ENCODE measurements at regions not wholly inside any gene's neighbourhood (a gene's known extent, or its start where the extent isn't known, plus 50 kb on each side); places are given as distances from the start of the nearest gene placed in this dataset.

- no peak overlapping the region for H2AFZ ChIP-seq (ENCODE audit: insufficient read depth, low read depth, low read length, poor library complexity, severe bottlenecking)
- no peak overlapping the region for H3K4me3 Mint-ChIP-seq
- H3K4me2 ChIP-seq (replicated peaks; ENCODE audit: extremely low read depth, low read length, poor library complexity, severe bottlenecking) = no peak overlapping the region
- peaks cover 0 to 8% (median 4%) of the 10 kb centered on the region in 7 donors for H3K9me3 Mint-ChIP-seq
- H3K9ac ChIP-seq (ENCODE audit: insufficient read depth, low read length, poor library complexity, severe bottlenecking) = no peak overlapping the region
- no peak overlapping the region for H3K27ac Mint-ChIP-seq
- no peak for DNase-seq
- 95% methylated on average over 4 of the region's 15 CpGs for WGBS (ENCODE audit: insufficient coverage)
- H3K4me1 ChIP-seq (ENCODE audit: control insufficient read depth in 1 of 2, insufficient read depth in 2 of 2, low read length in 2 of 2) = no peaks in the 10 kb centered on the region
- H3K36me3 Mint-ChIP-seq = no peaks in the 10 kb centered on the region
- no peak overlapping the region for H3K4me3 ChIP-seq (replicated peaks in 1 of 3; ENCODE audit: low read depth in 2 of 3, low read length in 3 of 3)
- no peaks in the 10 kb centered on the region for H3K4me1 Mint-ChIP-seq
- no peaks in the 10 kb centered on the region for H3K36me3 ChIP-seq (replicated peaks in 1 of 2; ENCODE audit: control insufficient read depth in 1 of 2, insufficient read depth in 2 of 2, low read length in 2 of 2)
- peaks cover 5 to 8% (median 8%) of the 10 kb centered on the region in 3 donors for H3K27me3 Mint-ChIP-seq (ENCODE audit: low read depth in 3 of 3)
- no peak for TF ChIP-seq CTCF (IDR thresholded peaks at IDR 0.05)
- no peaks in the 10 kb centered on the region for H3K79me2 ChIP-seq (ENCODE audit: insufficient read depth, low read length)
- no peak overlapping the region for H3K27ac ChIP-seq (ENCODE audit: low read depth in 1 of 2, low read length in 2 of 2)
- peaks cover 0 to 6% of the 10 kb centered on the region in 2 donors for H3K9me3 ChIP-seq (replicated peaks in 1 of 2; ENCODE audit: control insufficient read depth in 1 of 2, insufficient read depth in 1 of 2, low read length in 2 of 2)
- no peaks in the 10 kb centered on the region for H3K27me3 ChIP-seq (ENCODE audit: control insufficient read depth in 2 of 2, insufficient read depth in 2 of 2, low read length in 2 of 2)
- H4K20me1 ChIP-seq (ENCODE audit: insufficient read depth, low read length) = no peaks in the 10 kb centered on the region
- intact Hi-C loops (cut with micrococcal nuclease) = no loop called here
Measured at GRCh38 chr1:22284906-22285548, 142.1 kb upstream of the WNT4 start.

GRCh38 chr1:22285549-22286396, 142.9 kb upstream of the WNT4 start:
- no peak overlapping the region for H3K27ac Mint-ChIP-seq
- no peak overlapping the region for H3K4me3 Mint-ChIP-seq
- intact Hi-C loops (cut with micrococcal nuclease) = no loop called here
- WGBS (ENCODE audit: insufficient coverage) = 94% methylated on average over 20 of the region's 37 CpGs
- H3K27me3 ChIP-seq (ENCODE audit: control insufficient read depth in 2 of 2, insufficient read depth in 2 of 2, low read length in 2 of 2) = no peaks in the 10 kb centered on the region
- H3K36me3 Mint-ChIP-seq = no peaks in the 10 kb centered on the region
- H2AFZ ChIP-seq (ENCODE audit: insufficient read depth, low read depth, low read length, poor library complexity, severe bottlenecking) = no peak overlapping the region
- H3K4me3 ChIP-seq (replicated peaks in 1 of 3; ENCODE audit: low read depth in 2 of 3, low read length in 3 of 3) = no peak overlapping the region
- no peaks in the 10 kb centered on the region for H3K4me1 Mint-ChIP-seq
- no peak for TF ChIP-seq CTCF (IDR thresholded peaks at IDR 0.05)
- H3K27ac ChIP-seq (ENCODE audit: low read depth in 1 of 2, low read length in 2 of 2) = no peak overlapping the region
- H3K9me3 ChIP-seq (replicated peaks in 1 of 2; ENCODE audit: control insufficient read depth in 1 of 2, insufficient read depth in 1 of 2, low read length in 2 of 2) = no peaks in the 10 kb centered on the region
- no peak overlapping the region for H3K9ac ChIP-seq (ENCODE audit: insufficient read depth, low read length, poor library complexity, severe bottlenecking)
- no peaks in the 10 kb centered on the region for H4K20me1 ChIP-seq (ENCODE audit: insufficient read depth, low read length)
- peaks cover 0 to 3% (median 0%) of the 10 kb centered on the region in 7 donors for H3K9me3 Mint-ChIP-seq
- H3K27me3 Mint-ChIP-seq (ENCODE audit: low read depth in 3 of 3) = peaks cover 5 to 8% (median 8%) of the 10 kb centered on the region in 3 donors
- H3K4me1 ChIP-seq (ENCODE audit: control insufficient read depth in 1 of 2, insufficient read depth in 2 of 2, low read length in 2 of 2) = no peaks in the 10 kb centered on the region
- no peak overlapping the region for H3K4me2 ChIP-seq (replicated peaks; ENCODE audit: extremely low read depth, low read length, poor library complexity, severe bottlenecking)
- H3K79me2 ChIP-seq (ENCODE audit: insufficient read depth, low read length) = no peaks in the 10 kb centered on the region
- DNase-seq = no peak
- no peaks in the 10 kb centered on the region for H3K36me3 ChIP-seq (replicated peaks in 1 of 2; ENCODE audit: control insufficient read depth in 1 of 2, insufficient read depth in 2 of 2, low read length in 2 of 2)

All from CD14-positive monocyte (primary cell).